Right lobe of liver (tissue), 4 donors: ENCODE measurements at regions not wholly inside any gene's neighbourhood (a gene's known extent, or its start where the extent isn't known, plus 50 kb on each side); places are given as distances from the start of the nearest gene placed in this dataset.

Source experiments
- CTCF ChIP-seq, 4 donors: fragments of 200-600 bp in 3 of 4; fragments of 450-650 bp in 1 of 4; IDR thresholded peaks; one replicate each; pipeline versions ENCODE4 v1.5.1 to v1.8.0; 2016 to 2022; ENCODE audit warnings: antibody characterized with exemption in 4 of 4, mild to moderate bottlenecking in 2 of 4
- POLR2A ChIP-seq: fragments of 450-650 bp; IDR thresholded peaks from one replicate; pipeline ENCODE4 v1.6.1; 2017; ENCODE audit warnings: antibody characterized with exemption, mild to moderate bottlenecking
- donor health status: DM: no; HTN: no; CAD: no.
- donor health status: DM: no; HTN: no; CAD: no.
- donor health status: DM: no; HTN: yes; CAD: no.

DNA sequence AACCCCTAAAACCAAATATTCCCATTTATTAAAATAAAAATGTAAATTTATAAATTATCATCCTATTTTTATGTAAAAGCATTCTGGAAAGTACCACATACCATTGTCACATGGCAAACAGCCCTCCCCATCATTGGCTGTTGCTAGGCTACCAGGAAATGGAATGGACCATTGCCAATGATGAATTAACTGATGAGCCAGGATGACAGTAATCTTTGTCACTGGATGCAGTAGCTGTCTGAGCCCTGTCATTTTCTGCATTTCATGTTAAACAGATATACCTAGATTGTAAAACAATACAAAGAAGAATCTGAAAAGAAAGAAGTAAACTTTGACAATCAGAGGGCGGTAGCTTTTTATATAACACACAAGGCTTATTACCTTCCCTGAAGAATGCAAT lies 641.4 kb downstream of the BCL11A start:
- no peak for TF ChIP-seq CTCF (IDR thresholded peaks at IDR 0.05)
- TF ChIP-seq POLR2A, result no peak
